HG03139 (cell line): ENCODE measurements at regions not wholly inside any gene's neighbourhood (a gene's known extent, or its start where the extent isn't known, plus 50 kb on each side); places are given as distances from the start of the nearest gene placed in this dataset.

Source experiments
- ATAC-seq: cut with Tn5 transposase; IDR thresholded peaks from one replicate; pipeline ENCODE4 v1.9.1; 2021; ENCODE audit not compliant: unreplicated experiment

DNA sequence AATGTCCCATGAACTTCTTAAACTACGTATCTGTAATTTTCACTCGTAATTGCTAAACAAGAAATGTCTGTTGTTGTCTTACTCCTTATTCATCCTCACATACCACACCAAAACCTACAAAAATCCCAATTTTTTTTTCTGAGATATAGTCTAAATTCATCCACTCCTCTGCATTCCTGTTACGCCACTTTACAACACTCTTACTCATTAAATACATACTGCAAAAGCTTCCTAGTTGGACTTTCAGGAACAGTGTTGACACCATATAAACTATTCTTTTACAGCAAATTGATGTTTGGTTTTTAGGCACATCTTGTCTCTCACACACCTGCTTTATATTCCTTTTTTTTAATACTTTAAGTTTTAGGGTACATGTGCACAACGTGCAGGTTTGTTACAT, 934.9 kb upstream of the CADM2 start:
- ATAC-seq, result no peak

- ATAC-seq, result no peak
Observed at GRCh38 chr3:84039099-84039498, 919.7 kb upstream of the CADM2 start.

DNA sequence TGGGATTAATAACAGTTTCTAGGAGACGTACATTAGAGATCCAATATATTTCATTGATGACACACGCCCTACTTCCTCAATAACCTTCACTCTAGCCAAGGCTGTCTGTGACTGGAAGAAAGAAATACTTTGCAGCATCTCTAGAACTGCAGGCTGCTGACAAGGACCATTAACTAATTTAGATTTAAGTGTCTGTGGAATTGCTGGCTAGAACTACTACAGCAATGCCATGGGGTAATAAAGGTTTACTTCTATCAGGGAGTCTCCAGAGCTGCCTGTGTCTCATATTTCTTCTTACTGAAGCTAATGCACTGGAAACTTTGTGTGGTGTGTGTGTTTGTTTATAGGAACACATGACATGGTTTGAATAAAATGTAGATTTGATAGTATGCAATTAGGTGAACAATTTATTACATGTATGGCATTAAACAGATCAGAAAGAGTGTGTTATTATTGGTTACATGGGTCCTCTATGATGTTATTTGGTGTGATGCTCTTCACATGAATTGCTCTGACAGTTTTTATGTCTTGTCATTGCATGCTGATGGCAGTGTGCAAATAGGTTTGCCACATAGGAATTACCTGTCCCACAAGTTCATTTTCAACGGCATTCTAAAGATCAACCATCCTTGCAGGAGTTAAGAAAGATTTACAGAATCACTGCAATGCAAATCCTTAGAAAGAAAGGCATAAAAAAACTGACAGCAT, 916.2 kb upstream of the CADM2 start:
- no peak for ATAC-seq

DNA sequence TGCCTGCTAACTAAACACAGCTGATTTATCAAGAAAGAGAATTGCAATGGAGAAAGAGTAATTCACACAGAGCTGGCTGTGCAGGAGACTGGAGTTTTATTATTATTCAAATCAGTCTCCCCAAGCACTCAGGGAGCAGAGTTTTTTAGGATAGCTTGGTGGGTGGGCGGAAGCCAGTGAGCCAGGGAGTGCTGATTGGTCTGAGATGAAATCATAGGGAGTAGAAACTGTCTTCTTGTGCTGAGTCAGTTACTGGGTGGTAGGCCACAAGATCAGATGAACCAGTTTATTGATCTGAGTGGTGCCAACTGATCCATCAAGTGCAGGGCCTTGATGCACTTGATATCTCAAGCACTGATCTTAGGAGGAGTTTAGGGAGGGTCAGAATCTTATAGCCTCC, 891.9 kb upstream of the CADM2 start:
- ATAC-seq, result no peak

DNA sequence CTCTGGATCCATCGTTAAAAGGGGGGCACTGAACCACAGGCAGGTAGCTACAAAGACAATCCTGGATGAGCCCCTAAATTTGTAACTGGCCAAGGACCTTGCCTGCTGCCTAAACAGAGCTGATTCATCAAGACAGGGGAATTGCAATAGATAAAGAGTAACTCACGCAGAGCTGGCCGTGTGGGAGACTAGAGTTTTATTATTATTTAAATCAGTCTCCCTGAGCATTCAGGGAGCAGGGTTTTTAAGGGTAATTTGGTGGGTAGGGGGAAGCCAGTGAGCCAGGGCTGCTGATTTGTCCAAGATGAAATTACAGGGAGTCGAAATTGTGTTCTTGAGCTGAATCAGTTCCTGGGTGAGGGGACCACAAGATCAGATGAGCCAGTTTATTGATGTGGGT, 885.1 kb upstream of the CADM2 start:
- ATAC-seq, result no peak

DNA sequence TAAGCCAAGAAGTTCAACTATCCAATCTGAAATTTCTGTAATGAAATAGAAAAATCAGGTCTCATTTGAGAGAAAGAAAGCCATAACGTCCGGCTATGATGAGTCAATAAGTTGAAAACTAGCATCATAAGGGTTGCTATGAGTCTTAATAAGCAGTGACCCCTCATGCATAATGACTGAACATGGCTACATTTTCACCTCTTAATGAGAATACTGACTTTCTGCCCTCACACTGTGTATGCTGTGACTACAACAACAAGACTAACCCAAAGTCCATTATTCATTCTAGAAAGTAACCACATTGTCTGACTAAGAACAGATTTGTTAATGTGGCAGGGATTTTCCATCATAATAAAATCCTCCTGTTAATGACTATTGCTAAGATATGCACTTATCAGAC, 884.0 kb upstream of the CADM2 start:
- ATAC-seq, result no peak

DNA sequence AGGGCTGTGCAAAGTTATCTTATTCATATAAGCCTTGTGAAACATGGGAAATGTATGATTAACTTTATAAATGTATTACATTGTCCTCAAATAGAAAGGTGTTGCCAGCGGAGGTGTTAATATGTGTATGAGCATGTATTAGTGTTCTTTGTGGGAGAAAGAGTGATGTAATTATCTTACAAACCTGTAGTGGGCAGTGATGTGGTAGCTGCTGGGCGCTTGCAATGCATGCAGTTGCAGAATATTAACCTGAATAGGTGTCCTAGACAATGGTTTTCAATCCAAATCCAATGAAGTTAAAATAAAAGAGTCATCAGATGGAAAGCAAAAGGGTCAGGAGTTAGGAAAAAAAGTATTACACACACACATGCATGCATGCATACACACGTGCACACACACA, 881.3 kb upstream of the CADM2 start:
- no peak for ATAC-seq

DNA sequence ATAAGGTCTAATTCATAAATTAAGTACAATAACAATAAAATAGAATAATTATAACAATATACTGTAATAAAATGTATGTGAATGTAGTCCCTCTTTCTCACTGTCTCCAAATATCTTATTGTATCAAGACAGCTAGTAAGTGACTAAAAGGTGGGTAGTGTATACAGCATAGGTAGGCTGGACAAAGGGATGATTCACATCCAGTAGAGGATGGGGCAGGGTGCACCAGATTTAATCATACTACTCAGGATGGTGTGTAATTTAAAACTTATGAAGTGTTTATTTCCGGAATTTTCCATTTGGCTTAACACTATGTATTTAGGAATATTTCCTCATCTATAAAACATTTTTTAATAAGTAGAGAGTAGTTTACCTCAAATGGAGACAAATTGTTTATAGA, 876.1 kb upstream of the CADM2 start:
- no peak for ATAC-seq

- no peak for ATAC-seq
Observed at GRCh38 chr3:84092907-84093306, 865.9 kb upstream of the CADM2 start.

GRCh38 chr3:84096188-84096587, 862.6 kb upstream of the CADM2 start:
- no peak for ATAC-seq

GRCh38 chr3:84100861-84101260, 857.9 kb upstream of the CADM2 start:
- ATAC-seq, result no peak

- ATAC-seq, result no peak
Observed at GRCh38 chr3:84108442-84108971, 850.3 kb upstream of the CADM2 start.

DNA sequence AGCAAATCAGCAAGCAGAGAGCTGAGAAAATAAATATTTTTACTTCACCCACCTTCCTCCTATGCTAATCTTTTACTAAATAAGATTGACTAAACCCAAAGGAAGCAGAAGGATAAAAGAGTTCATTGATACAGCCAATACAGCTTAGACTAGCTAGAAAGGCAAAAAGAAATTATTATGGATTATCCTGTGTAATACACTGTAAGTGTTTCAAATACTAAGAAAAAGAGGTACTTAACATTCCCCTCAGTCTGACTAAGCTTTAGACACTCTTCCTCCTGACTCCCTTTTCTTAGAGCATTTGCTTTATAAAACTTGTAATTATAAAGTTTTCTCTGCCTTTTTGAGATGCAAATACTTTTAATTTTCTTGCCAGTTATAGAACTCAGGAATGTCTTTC, 848.9 kb upstream of the CADM2 start:
- no peak for ATAC-seq

GRCh38 chr3:84110787-84111186, 848.0 kb upstream of the CADM2 start:
- ATAC-seq, result no peak

- ATAC-seq, result no peak
Observed at GRCh38 chr3:84125201-84125721, 833.5 kb upstream of the CADM2 start.

DNA sequence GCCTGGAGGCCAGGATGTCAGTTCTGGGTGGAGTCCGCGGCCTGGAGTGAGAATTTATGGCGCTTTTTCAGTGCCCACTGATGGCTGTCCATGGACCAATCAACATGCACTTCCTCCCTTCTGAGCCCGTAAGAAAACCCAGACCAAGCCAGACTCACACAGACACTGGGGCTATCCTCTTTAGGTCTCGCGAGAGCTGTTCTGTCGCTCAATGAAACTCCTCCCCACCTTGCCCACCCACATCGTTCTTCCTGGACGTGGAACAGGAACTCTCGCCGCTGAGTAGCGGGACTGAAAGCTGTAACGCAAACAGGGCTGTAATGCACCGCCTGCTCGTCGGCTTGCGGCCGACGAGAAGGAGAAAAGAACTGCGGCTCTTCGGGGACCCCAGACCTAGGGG, 833.0 kb upstream of the CADM2 start:
- no peak for ATAC-seq

- no peak for ATAC-seq
Observed at GRCh38 chr3:84126160-84126559, 832.6 kb upstream of the CADM2 start.

- ATAC-seq, result no peak
Observed at GRCh38 chr3:84128024-84128423, 830.8 kb upstream of the CADM2 start.

GRCh38 chr3:84136425-84136824, 822.4 kb upstream of the CADM2 start:
- no peak for ATAC-seq

DNA sequence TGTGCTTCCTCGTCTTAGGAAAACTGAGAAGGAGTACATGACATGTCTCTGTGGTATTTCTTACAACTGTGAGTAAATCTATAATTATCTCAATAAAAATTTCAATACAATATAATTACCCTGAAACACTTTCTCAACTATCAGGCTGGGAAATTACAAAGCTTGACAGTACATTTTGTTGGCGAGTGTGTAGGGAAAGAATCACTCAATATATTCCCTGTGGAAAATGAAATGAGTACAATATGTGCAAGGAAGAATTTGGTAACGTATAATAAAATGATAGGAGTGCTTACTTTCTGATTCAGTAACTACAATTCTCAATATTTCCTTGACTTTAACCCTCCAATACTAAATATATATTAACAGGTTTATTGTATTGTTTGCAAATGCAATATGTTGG, 818.2 kb upstream of the CADM2 start:
- no peak for ATAC-seq

GRCh38 chr3:84141571-84141970, 817.2 kb upstream of the CADM2 start:
- ATAC-seq, result no peak

GRCh38 chr3:84165328-84165727, 793.5 kb upstream of the CADM2 start:
- no peak for ATAC-seq

DNA sequence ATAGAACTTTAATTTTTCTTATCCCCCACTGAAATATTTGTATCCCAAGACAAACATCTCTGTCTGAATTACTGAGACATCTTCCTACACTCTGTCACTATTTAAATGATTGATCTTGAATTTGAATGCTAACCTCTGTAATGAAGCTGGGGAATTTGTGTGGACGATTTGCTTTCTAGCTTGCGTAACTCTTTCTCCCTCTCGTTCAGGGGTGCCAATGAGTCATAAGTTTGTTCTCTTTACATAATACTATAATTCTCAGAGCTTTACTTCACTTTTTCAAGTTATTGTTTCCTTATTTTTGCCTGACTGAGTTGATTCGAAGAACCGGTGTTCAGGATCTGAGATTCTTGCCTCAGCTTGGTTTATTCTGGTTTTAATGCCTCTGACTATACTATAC, 783.3 kb upstream of the CADM2 start:
- no peak for ATAC-seq
